ENCODE measurements at regions not wholly inside any gene's neighbourhood (a gene's known extent, or its start where the extent isn't known, plus 50 kb on each side); places are given as distances from the start of the nearest gene placed in this dataset.

DNA sequence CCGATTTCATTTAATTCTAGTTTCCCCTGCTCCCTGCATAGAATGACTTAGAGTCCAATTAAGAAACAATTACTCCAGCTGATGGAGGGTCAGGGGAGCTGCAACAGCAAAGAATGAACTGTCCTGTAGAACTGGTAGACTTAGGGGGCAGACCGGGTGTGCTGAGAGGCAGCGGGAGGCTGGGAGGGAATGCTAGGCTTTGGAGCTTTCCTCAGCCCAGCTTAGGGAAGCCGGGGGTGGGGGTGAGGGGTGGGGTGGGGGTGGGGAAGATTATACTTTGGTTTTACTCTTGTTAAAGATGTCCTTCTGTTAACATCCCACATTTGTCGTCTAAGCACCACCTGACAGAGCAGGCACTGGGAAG is 458.6 kb upstream of the ASIC2 start:
- TF ChIP-seq, protein P1, sequence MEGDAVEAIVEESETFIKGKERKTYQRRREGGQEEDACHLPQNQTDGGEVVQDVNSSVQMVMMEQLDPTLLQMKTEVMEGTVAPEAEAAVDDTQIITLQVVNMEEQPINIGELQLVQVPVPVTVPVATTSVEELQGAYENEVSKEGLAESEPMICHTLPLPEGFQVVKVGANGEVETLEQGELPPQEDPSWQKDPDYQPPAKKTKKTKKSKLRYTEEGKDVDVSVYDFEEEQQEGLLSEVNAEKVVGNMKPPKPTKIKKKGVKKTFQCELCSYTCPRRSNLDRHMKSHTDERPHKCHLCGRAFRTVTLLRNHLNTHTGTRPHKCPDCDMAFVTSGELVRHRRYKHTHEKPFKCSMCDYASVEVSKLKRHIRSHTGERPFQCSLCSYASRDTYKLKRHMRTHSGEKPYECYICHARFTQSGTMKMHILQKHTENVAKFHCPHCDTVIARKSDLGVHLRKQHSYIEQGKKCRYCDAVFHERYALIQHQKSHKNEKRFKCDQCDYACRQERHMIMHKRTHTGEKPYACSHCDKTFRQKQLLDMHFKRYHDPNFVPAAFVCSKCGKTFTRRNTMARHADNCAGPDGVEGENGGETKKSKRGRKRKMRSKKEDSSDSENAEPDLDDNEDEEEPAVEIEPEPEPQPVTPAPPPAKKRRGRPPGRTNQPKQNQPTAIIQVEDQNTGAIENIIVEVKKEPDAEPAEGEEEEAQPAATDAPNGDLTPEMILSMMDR (IDR thresholded peaks at IDR 0.05) = no peak
- no peak for TF ChIP-seq POLR2A (IDR thresholded peaks at IDR 0.05)
- no peak for TF ChIP-seq EP300 (IDR thresholded peaks at IDR 0.05)
